Skeletal muscle cell (primary cell): ENCODE measurements at regions not wholly inside any gene's neighbourhood (a gene's known extent, or its start where the extent isn't known, plus 50 kb on each side); places are given as distances from the start of the nearest gene placed in this dataset.

ENCODE experiments used
- DNase-seq: peaks from one replicate; pipeline ENCODE4 v3.0.0-alpha.2; 2010; ENCODE audit warnings: low read depth
- H3K4me3 ChIP-seq: 2 replicates; pipeline ENCODE4 v1.5.1; 2011; ENCODE audit warnings: low read depth, mild to moderate bottlenecking, control low read depth, low read length, moderate library complexity

- no peak for DNase-seq
- H3K4me3 ChIP-seq = no peak overlapping the region
Observed at GRCh38 chr9:17958363-17958762, 379.5 kb downstream of the SH3GL2 start.

GRCh38 chr9:17962747-17963146 lies 383.9 kb downstream of the SH3GL2 start:
- DNase-seq = no peak
- no peak overlapping the region for H3K4me3 ChIP-seq

- no peak for DNase-seq
- no peak overlapping the region for H3K4me3 ChIP-seq
Observed at GRCh38 chr9:17963498-17963897, 384.6 kb downstream of the SH3GL2 start.

GRCh38 chr9:17967731-17968130 lies 388.9 kb downstream of the SH3GL2 start:
- no peak for DNase-seq
- no peak overlapping the region for H3K4me3 ChIP-seq

GRCh38 chr9:17969232-17969631 lies 390.4 kb downstream of the SH3GL2 start:
- no peak overlapping the region for H3K4me3 ChIP-seq
- no peak for DNase-seq

GRCh38 chr9:17970277-17970676 lies 391.4 kb downstream of the SH3GL2 start:
- H3K4me3 ChIP-seq = no peak overlapping the region
- DNase-seq = no peak

- DNase-seq = no peak
Observed at GRCh38 chr9:17978773-17979172, 399.9 kb downstream of the SH3GL2 start.

GRCh38 chr9:17986595-17986994 lies 407.7 kb downstream of the SH3GL2 start:
- DNase-seq = no peak
- H3K4me3 ChIP-seq = no peak overlapping the region

More at GRCh38 chr9:17978773-17979172, 399.9 kb downstream of the SH3GL2 start:
- H3K4me3 ChIP-seq = no peak overlapping the region

- H3K4me3 ChIP-seq = no peak overlapping the region
- no peak for DNase-seq
Observed at GRCh38 chr9:17987189-17987588, 408.3 kb downstream of the SH3GL2 start.

- no peak overlapping the region for H3K4me3 ChIP-seq
- no peak for DNase-seq
Observed at GRCh38 chr9:17988489-17988888, 409.6 kb downstream of the SH3GL2 start.

- no peak for DNase-seq
- no peak overlapping the region for H3K4me3 ChIP-seq
Observed at GRCh38 chr9:17990602-17991001, 411.7 kb downstream of the SH3GL2 start.

GRCh38 chr9:17993024-17993423 lies 414.2 kb downstream of the SH3GL2 start:
- DNase-seq = no peak
- no peak overlapping the region for H3K4me3 ChIP-seq

GRCh38 chr9:17994695-17995425 lies 416.0 kb downstream of the SH3GL2 start:
- no peak overlapping the region for H3K4me3 ChIP-seq
- DNase-seq = no peak

GRCh38 chr9:17996728-17997127 lies 417.9 kb downstream of the SH3GL2 start:
- H3K4me3 ChIP-seq = no peak overlapping the region

GRCh38 chr9:18002718-18003438 lies 424.0 kb downstream of the SH3GL2 start:
- no peak overlapping the region for H3K4me3 ChIP-seq
- no peak for DNase-seq

More at GRCh38 chr9:17996728-17997127, 417.9 kb downstream of the SH3GL2 start:
- DNase-seq = no peak

GRCh38 chr9:18006591-18006990 lies 427.7 kb downstream of the SH3GL2 start:
- no peak for DNase-seq
- H3K4me3 ChIP-seq = no peak overlapping the region

- H3K4me3 ChIP-seq = no peak overlapping the region
- DNase-seq = no peak
Observed at GRCh38 chr9:18007621-18008020, 428.8 kb downstream of the SH3GL2 start.

- no peak for DNase-seq
- no peak overlapping the region for H3K4me3 ChIP-seq
Observed at GRCh38 chr9:18009902-18010301, 431.0 kb downstream of the SH3GL2 start.

- DNase-seq = no peak
- no peak overlapping the region for H3K4me3 ChIP-seq
Observed at GRCh38 chr9:18010492-18010891, 431.6 kb downstream of the SH3GL2 start.

- DNase-seq = no peak
Observed at GRCh38 chr9:18012170-18012569, 433.3 kb downstream of the SH3GL2 start.

GRCh38 chr9:18014556-18014955 lies 435.7 kb downstream of the SH3GL2 start:
- H3K4me3 ChIP-seq = no peak overlapping the region
- DNase-seq = peak; percentile 10

More at GRCh38 chr9:18012170-18012569, 433.3 kb downstream of the SH3GL2 start:
- no peak overlapping the region for H3K4me3 ChIP-seq
